BE2C (cell line): ENCODE measurements at regions not wholly inside any gene's neighbourhood (a gene's known extent, or its start where the extent isn't known, plus 50 kb on each side); places are given as distances from the start of the nearest gene placed in this dataset.
A peak's percentile ranks its signal among the peaks of the same experiment; 100 is the strongest.

Source experiments
- DNase-seq: peaks from one replicate; pipeline ENCODE4 v3.0.0-alpha.2; 2020
- H3K27me3 ChIP-seq: fragments of 250-450 bp; sonication (Bioruptor Pico); 2 replicates; pipeline ENCODE4 v1.5.1; 2020; ENCODE audit warnings: mild to moderate bottlenecking
- H3K36me3 ChIP-seq: fragments of 250-450 bp; sonication (Bioruptor Pico); 2 replicates; pipeline ENCODE4 v1.5.1; 2020; ENCODE audit warnings: mild to moderate bottlenecking
- H3K4me1 ChIP-seq: fragments of 250-450 bp; sonication (Bioruptor Pico); 2 replicates; pipeline ENCODE4 v1.5.1; 2020
- H3K4me3 ChIP-seq: 2 replicates; pipeline ENCODE4 v1.5.1; 2011; ENCODE audit warnings: low read depth, low read length
- H3K9me3 ChIP-seq: fragments of 250-450 bp; sonication (Bioruptor Pico); 2 replicates; pipeline ENCODE4 v1.5.1; 2020
- CTCF ChIP-seq: IDR thresholded peaks from 2 replicates; pipeline ENCODE4 v1.5.1; 2012; ENCODE audit warnings: mild to moderate bottlenecking, low read depth, low read length

DNA sequence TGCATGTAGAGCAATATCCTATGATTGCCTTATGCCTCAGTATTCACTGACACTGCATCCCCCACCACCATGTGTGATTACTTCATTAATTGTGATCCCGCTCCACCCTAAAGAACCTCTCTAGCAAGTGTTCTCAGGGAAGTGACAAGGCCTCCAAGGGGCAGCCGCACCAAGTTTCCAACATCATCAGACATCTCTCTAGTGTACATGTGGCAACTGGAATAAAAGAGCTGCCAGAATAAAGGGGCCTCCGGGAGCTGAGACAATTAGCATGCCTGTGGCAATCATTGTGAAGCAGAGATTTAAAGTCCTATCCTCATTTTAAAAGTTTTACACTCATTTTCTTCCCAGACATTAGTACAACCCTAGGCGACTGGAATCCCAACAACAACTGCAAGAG, 902.1 kb upstream of the SEMA6D start:
- no peaks in the 10 kb centered on the region for H3K4me1 ChIP-seq
- DNase-seq = no peak
- no peaks in the 10 kb centered on the region for H3K9me3 ChIP-seq
- no peak overlapping the region for H3K4me3 ChIP-seq
- no peaks in the 10 kb centered on the region for H3K36me3 ChIP-seq
- no peaks in the 10 kb centered on the region for H3K27me3 ChIP-seq
- TF ChIP-seq CTCF = no peak

- H3K36me3 ChIP-seq = no peaks in the 10 kb centered on the region
- no peaks in the 10 kb centered on the region for H3K9me3 ChIP-seq
- TF ChIP-seq CTCF = no peak
- H3K4me1 ChIP-seq = no peaks in the 10 kb centered on the region
- H3K4me3 ChIP-seq = no peak overlapping the region
- no peaks in the 10 kb centered on the region for H3K27me3 ChIP-seq
- peak; percentile 14 for DNase-seq
Measured at GRCh38 chr15:46815765-46816164, 901.5 kb upstream of the SEMA6D start.

DNA sequence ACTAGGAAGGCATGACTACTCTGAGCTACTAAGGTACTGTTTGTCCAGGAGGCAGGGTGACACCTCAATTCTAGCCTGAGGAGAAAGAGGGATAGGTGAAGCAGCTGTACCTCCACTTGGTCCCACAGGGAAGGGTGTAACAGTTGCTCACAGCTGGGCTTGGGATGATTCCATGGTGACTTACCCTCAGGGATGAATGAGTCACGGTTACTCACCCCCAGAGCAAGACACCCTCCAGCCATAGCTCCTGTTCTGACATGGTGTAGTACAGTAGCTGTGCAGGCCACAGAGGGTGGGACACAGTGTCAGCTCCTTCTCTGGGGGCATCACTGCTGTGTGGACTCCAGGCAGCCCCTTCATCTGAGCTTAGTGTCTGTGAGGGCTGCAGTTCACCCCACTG, 868.6 kb upstream of the SEMA6D start:
- H3K36me3 ChIP-seq = no peaks in the 10 kb centered on the region
- DNase-seq = no peak
- H3K27me3 ChIP-seq = no peaks in the 10 kb centered on the region
- no peaks in the 10 kb centered on the region for H3K9me3 ChIP-seq
- no peaks in the 10 kb centered on the region for H3K4me1 ChIP-seq
- no peak overlapping the region for H3K4me3 ChIP-seq
- TF ChIP-seq CTCF = no peak

DNA sequence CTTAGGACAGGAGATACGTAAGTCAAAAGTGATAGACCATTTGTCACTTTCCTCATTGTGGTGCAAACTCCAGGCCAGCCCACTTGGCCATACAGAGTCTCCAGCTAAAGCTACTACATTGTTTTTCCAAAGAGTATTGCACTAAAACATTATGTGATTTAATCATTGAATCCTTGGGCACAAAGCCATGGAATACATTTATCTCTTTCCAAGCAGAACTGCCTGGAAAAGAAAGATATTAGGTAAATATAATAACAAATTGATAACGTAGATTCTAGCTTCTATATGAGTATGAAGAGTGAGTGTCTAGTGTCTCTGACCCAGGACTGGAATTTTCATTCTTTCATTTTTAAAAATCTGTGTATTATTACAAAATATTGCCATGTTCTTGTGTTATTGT, 863.7 kb upstream of the SEMA6D start:
- no peak for TF ChIP-seq CTCF
- Histone ChIP-seq H3K36me3 (no peaks in the 10 kb centered on the region), H3K4me1 (no peaks in the 10 kb centered on the region), H3K9me3 (no peaks in the 10 kb centered on the region), H3K27me3 (no peaks in the 10 kb centered on the region), H3K4me3 (no peak overlapping the region)
- no peak for DNase-seq

GRCh38 chr15:46854564-46854963, 862.7 kb upstream of the SEMA6D start:
- H3K4me1 ChIP-seq = no peaks in the 10 kb centered on the region
- no peak overlapping the region for H3K4me3 ChIP-seq
- no peak for DNase-seq
- H3K36me3 ChIP-seq = no peaks in the 10 kb centered on the region
- H3K9me3 ChIP-seq = no peaks in the 10 kb centered on the region
- H3K27me3 ChIP-seq = no peaks in the 10 kb centered on the region
- TF ChIP-seq CTCF = no peak

DNA sequence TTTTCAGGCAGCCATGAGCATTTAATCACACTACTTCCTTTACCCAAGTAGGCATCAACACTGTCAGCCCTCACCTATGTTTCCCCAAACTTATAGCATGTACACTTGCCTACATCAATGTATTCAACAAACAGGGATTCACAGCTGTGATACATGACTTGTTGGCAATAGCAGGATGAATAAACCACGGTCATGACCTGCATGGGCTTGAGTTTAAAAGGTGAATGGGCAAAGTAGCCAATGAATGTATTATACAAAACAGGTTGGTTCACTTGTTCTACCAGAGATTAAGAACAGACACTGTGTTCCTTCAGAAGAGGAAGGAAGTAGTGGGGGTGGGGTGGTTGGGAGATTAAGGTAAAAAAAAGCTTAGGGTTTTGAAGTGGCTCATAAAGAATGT, 861.9 kb upstream of the SEMA6D start:
- no peaks in the 10 kb centered on the region for H3K36me3 ChIP-seq
- no peak for TF ChIP-seq CTCF
- H3K27me3 ChIP-seq = no peaks in the 10 kb centered on the region
- DNase-seq = no peak
- no peak overlapping the region for H3K4me3 ChIP-seq
- no peaks in the 10 kb centered on the region for H3K4me1 ChIP-seq
- H3K9me3 ChIP-seq = no peaks in the 10 kb centered on the region
